ENCODE measurements at regions not wholly inside any gene's neighbourhood (a gene's known extent, or its start where the extent isn't known, plus 50 kb on each side); places are given as distances from the start of the nearest gene placed in this dataset.

GRCh38 chr21:34260277-34261008 lies 103.4 kb upstream of the KCNE2 start:
- DNase-seq (ENCODE audit: low read depth): no peak
- TF ChIP-seq, protein P1, sequence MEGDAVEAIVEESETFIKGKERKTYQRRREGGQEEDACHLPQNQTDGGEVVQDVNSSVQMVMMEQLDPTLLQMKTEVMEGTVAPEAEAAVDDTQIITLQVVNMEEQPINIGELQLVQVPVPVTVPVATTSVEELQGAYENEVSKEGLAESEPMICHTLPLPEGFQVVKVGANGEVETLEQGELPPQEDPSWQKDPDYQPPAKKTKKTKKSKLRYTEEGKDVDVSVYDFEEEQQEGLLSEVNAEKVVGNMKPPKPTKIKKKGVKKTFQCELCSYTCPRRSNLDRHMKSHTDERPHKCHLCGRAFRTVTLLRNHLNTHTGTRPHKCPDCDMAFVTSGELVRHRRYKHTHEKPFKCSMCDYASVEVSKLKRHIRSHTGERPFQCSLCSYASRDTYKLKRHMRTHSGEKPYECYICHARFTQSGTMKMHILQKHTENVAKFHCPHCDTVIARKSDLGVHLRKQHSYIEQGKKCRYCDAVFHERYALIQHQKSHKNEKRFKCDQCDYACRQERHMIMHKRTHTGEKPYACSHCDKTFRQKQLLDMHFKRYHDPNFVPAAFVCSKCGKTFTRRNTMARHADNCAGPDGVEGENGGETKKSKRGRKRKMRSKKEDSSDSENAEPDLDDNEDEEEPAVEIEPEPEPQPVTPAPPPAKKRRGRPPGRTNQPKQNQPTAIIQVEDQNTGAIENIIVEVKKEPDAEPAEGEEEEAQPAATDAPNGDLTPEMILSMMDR (IDR thresholded peaks at IDR 0.05; ENCODE audit: control insufficient read depth, extremely low read depth, insufficient read depth): no peak
- no peak overlapping the region for H3K4me3 ChIP-seq (ENCODE audit: low read depth, low read length)

DNA sequence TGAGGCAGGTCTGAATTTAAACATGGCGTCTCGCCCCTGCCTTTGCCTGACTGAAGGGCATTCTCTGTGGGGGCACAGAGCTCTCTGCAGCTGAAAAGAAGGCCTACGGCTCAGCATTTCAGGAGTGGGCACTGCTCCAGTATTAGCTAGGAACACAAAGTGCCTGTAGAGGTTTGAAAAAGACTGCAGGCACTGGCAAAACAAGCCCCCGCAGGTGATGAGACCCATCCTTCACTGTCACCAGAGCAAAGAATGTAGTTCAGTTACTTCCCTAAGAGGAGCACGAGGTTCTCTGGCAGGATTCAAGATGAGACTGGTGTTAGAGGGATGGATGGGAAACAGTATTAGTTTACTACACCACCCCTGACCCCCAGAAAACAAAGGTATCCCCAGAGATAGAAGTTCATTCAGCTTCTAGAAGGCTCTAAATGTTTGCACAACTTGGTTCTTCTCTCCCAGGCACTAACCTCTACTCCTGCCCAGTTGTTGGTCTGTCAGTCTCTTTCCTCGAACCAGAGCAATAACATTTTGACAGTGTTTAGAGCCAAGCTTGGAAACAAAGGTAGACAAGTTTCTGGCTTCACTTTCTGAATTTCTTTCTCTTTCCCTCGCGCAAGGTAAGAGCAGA lies 101.9 kb upstream of the KCNE2 start:
- no peak for DNase-seq (ENCODE audit: low read depth)
- TF ChIP-seq, protein P1 (IDR thresholded peaks at IDR 0.05; ENCODE audit: control insufficient read depth, extremely low read depth, insufficient read depth): no peak
- no peak overlapping the region for H3K4me3 ChIP-seq (ENCODE audit: low read depth, low read length)

- H3K4me3 ChIP-seq (ENCODE audit: low read depth, low read length): no peak overlapping the region
- TF ChIP-seq, protein P1 (IDR thresholded peaks at IDR 0.05; ENCODE audit: control insufficient read depth, extremely low read depth, insufficient read depth): no peak
- DNase-seq (ENCODE audit: low read depth): no peak
Measured at GRCh38 chr21:34262469-34262845, 101.3 kb upstream of the KCNE2 start.

DNA sequence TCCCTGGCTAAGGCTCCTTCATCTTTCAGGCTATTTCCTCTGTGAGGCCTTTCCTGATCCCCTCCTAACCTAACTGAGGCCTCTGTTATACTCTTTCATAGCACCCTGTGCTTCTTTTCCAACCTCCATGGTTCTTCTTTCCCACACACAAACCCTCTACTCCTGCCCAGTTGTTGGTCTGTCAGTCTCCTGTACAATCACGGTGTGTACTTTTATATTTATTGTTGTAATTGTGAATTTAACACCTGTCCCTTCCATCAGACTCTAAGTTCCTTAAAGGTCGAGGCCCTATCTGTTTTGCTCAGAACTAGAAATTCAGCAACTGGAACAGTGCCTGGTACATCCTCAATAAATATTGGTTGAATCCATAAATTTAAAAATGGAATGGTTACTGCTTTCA lies 100.2 kb upstream of the KCNE2 start:
- no peak for DNase-seq (ENCODE audit: low read depth)
- H3K4me3 ChIP-seq (ENCODE audit: low read depth, low read length): no peak overlapping the region
- TF ChIP-seq, protein P1 (IDR thresholded peaks at IDR 0.05; ENCODE audit: control insufficient read depth, extremely low read depth, insufficient read depth): no peak

- TF ChIP-seq, protein P1 (IDR thresholded peaks at IDR 0.05; ENCODE audit: control insufficient read depth, extremely low read depth, insufficient read depth): no peak
- DNase-seq (ENCODE audit: low read depth): no peak
- no peak overlapping the region for H3K4me3 ChIP-seq (ENCODE audit: low read depth, low read length)
Measured at GRCh38 chr21:34266351-34266750, 97.5 kb upstream of the KCNE2 start.

- no peak for DNase-seq (ENCODE audit: low read depth)
- no peak overlapping the region for H3K4me3 ChIP-seq (ENCODE audit: low read depth, low read length)
- TF ChIP-seq, protein P1 (IDR thresholded peaks at IDR 0.05; ENCODE audit: control insufficient read depth, extremely low read depth, insufficient read depth): no peak
Measured at GRCh38 chr21:34268493-34268892, 95.3 kb upstream of the KCNE2 start.
